Osteocyte (in vitro differentiated cells): ENCODE measurements at regions not wholly inside any gene's neighbourhood (a gene's known extent, or its start where the extent isn't known, plus 50 kb on each side); places are given as distances from the start of the nearest gene placed in this dataset.

Experiments
- DNase-seq: peaks from one replicate; pipeline ENCODE4 v3.0.0; 2021; ENCODE audit warnings: mixed read lengths; ENCODE audit not compliant: unreplicated experiment; ENCODE audit errors: extremely low spot score
- H3K27ac Mint-ChIP-seq: one replicate; pipeline ENCODE4 v1.8.0; 2021; ENCODE audit warnings: mild to moderate bottlenecking, mixed read lengths; ENCODE audit not compliant: unreplicated experiment
- H3K27me3 Mint-ChIP-seq: one replicate; pipeline ENCODE4 v1.8.0; 2021; ENCODE audit warnings: mixed read lengths; ENCODE audit not compliant: unreplicated experiment
- H3K36me3 Mint-ChIP-seq: one replicate; pipeline ENCODE4 v1.8.0; 2021; ENCODE audit warnings: mixed read lengths; ENCODE audit not compliant: unreplicated experiment
- H3K4me1 Mint-ChIP-seq: one replicate; pipeline ENCODE4 v1.8.0; 2021; ENCODE audit warnings: mixed read lengths; ENCODE audit not compliant: unreplicated experiment
- H3K4me3 Mint-ChIP-seq: one replicate; pipeline ENCODE4 v1.8.0; 2021; ENCODE audit warnings: mild to moderate bottlenecking, moderate library complexity, mixed read lengths; ENCODE audit not compliant: unreplicated experiment
- H3K9me3 Mint-ChIP-seq: one replicate; pipeline ENCODE4 v1.8.0; 2021; ENCODE audit warnings: mixed read lengths; ENCODE audit not compliant: unreplicated experiment
- CTCF ChIP-seq: fragments of 200-600 bp; sonication (generic); IDR thresholded peaks from 2 replicates; pipeline ENCODE4 v1.5.0; 2021; ENCODE audit warnings: antibody characterized with exemption, mild to moderate bottlenecking, moderate library complexity

- no peak overlapping the region for H3K4me3 Mint-ChIP-seq
- no peak overlapping the region for H3K27ac Mint-ChIP-seq
- TF ChIP-seq CTCF: no peak
- H3K4me1 Mint-ChIP-seq: no peaks in the 10 kb centered on the region
- no peak for DNase-seq
- peaks cover 28% of the 10 kb centered on the region for H3K27me3 Mint-ChIP-seq
- no peaks in the 10 kb centered on the region for H3K36me3 Mint-ChIP-seq
- H3K9me3 Mint-ChIP-seq: no peaks in the 10 kb centered on the region
These were observed 182.6 kb downstream of the TTLL2 start for GRCh38 chr6:167507376-167507945.

- Mint-ChIP-seq H3K27ac (peak overlapping the region; percentile 28), H3K4me3 (no peak overlapping the region), H3K36me3 (no peaks in the 10 kb centered on the region), H3K9me3 (no peaks in the 10 kb centered on the region), H3K4me1 (no peaks in the 10 kb centered on the region), H3K27me3 (peaks cover 16% of the 10 kb centered on the region)
- no peak for TF ChIP-seq CTCF
- DNase-seq: no peak
These were observed 184.3 kb downstream of the TTLL2 start for GRCh38 chr6:167508919-167509852.

- no peak for DNase-seq
- no peak overlapping the region for H3K4me3 Mint-ChIP-seq
- H3K9me3 Mint-ChIP-seq: no peaks in the 10 kb centered on the region
- H3K27ac Mint-ChIP-seq: no peak overlapping the region
- TF ChIP-seq CTCF: no peak
- H3K27me3 Mint-ChIP-seq: peaks cover 16% of the 10 kb centered on the region
- no peaks in the 10 kb centered on the region for H3K4me1 Mint-ChIP-seq
- H3K36me3 Mint-ChIP-seq: no peaks in the 10 kb centered on the region
These were observed 185.0 kb downstream of the TTLL2 start for GRCh38 chr6:167509853-167510220.

- DNase-seq: no peak
- Mint-ChIP-seq H3K9me3 (no peaks in the 10 kb centered on the region), H3K4me3 (no peak overlapping the region), H3K27me3 (peaks cover 16% of the 10 kb centered on the region), H3K36me3 (no peaks in the 10 kb centered on the region), H3K27ac (no peak overlapping the region), H3K4me1 (no peaks in the 10 kb centered on the region)
- TF ChIP-seq CTCF: no peak
These were observed 185.8 kb downstream of the TTLL2 start for GRCh38 chr6:167510648-167511047.

- Mint-ChIP-seq H3K9me3 (no peaks in the 10 kb centered on the region), H3K4me1 (no peaks in the 10 kb centered on the region), H3K4me3 (no peak overlapping the region), H3K36me3 (no peaks in the 10 kb centered on the region), H3K27me3 (peaks cover 16% of the 10 kb centered on the region), H3K27ac (no peak overlapping the region)
- no peak for TF ChIP-seq CTCF
- no peak for DNase-seq
These were observed 187.9 kb downstream of the TTLL2 start for GRCh38 chr6:167512696-167513375.
